Esophagus squamous epithelium (tissue), 4 donors: ENCODE measurements at regions not wholly inside any gene's neighbourhood (a gene's known extent, or its start where the extent isn't known, plus 50 kb on each side); places are given as distances from the start of the nearest gene placed in this dataset.

Source experiments
- CTCF ChIP-seq, 6 experiments: fragments of 450-650 bp in 4 of 6; fragments of 200-600 bp in 2 of 6; sonication (generic) in 2 of 6; IDR thresholded peaks; one replicate each; pipeline ENCODE4 v1.5.1; 2016 to 2019; ENCODE audit warnings: antibody characterized with exemption in 6 of 6, mild to moderate bottlenecking in 4 of 6, moderate library complexity in 4 of 6
- POLR2A ChIP-seq, 4 donors: fragments of 450-650 bp; IDR thresholded peaks; one replicate each; pipeline ENCODE4 v1.6.1; 2017; ENCODE audit warnings: antibody characterized with exemption in 4 of 4, mild to moderate bottlenecking in 4 of 4, moderate library complexity in 3 of 4

- TF ChIP-seq CTCF (IDR thresholded peaks at IDR 0.05) (no peak), POLR2A (IDR thresholded peaks at IDR 0.05) (no peak)
These were observed 249.4 kb downstream of the MN1 start for GRCh38 chr22:27552176-27552575.
